ENCODE measurements at regions not wholly inside any gene's neighbourhood (a gene's known extent, or its start where the extent isn't known, plus 50 kb on each side); places are given as distances from the start of the nearest gene placed in this dataset.
"Not testable (repeated sequence)": the region's sequence is repeated elsewhere in the genome, so short reads cannot be mapped to it uniquely, and the experiment has no call there.

- no peak for DNase-seq (ENCODE audit: low read depth in 2 of 2)
Observed at GRCh38 chr22:48627966-48628365, 1199.7 kb downstream of the BRD1 start.

- DNase-seq (ENCODE audit: low read depth in 2 of 2), result no peak
Observed at GRCh38 chr22:48627203-48627602, 1200.5 kb downstream of the BRD1 start.

GRCh38 chr22:48624401-48624800, 1203.3 kb downstream of the BRD1 start:
- DNase-seq (ENCODE audit: low read depth in 2 of 2), result no peak

- no peak for DNase-seq (ENCODE audit: low read depth in 2 of 2)
Observed at GRCh38 chr22:48622891-48623545, 1204.7 kb downstream of the BRD1 start.

GRCh38 chr22:48621085-48621484, 1206.6 kb downstream of the BRD1 start:
- no peak for DNase-seq (ENCODE audit: low read depth in 2 of 2)

GRCh38 chr22:48620460-48620859, 1207.2 kb downstream of the BRD1 start:
- not testable (repeated sequence) for DNase-seq (ENCODE audit: low read depth in 2 of 2)

- no peak for DNase-seq (ENCODE audit: low read depth in 2 of 2)
Observed at GRCh38 chr22:48619721-48620120, 1208.0 kb downstream of the BRD1 start.

GRCh38 chr22:48618326-48618725, 1209.3 kb downstream of the BRD1 start:
- DNase-seq (ENCODE audit: low read depth in 2 of 2), result no peak

- no peak for DNase-seq (ENCODE audit: low read depth in 2 of 2)
Observed at GRCh38 chr22:48616656-48617055, 1211.0 kb downstream of the BRD1 start.

- no peak for DNase-seq (ENCODE audit: low read depth in 2 of 2)
Observed at GRCh38 chr22:48615171-48616008, 1212.3 kb downstream of the BRD1 start.

GRCh38 chr22:48613566-48614200, 1214.0 kb downstream of the BRD1 start:
- no peak for DNase-seq (ENCODE audit: low read depth in 2 of 2)

- DNase-seq (ENCODE audit: low read depth in 2 of 2), result no peak
Observed at GRCh38 chr22:48612077-48612995, 1215.3 kb downstream of the BRD1 start.

- DNase-seq (ENCODE audit: low read depth in 2 of 2), result no peak
Observed at GRCh38 chr22:48609279-48609865, 1218.3 kb downstream of the BRD1 start.

- no peak for DNase-seq (ENCODE audit: low read depth in 2 of 2)
Observed at GRCh38 chr22:48607901-48608662, 1219.6 kb downstream of the BRD1 start.

- no peak for DNase-seq (ENCODE audit: low read depth in 2 of 2)
Observed at GRCh38 chr22:48606684-48607307, 1220.9 kb downstream of the BRD1 start.

- DNase-seq (ENCODE audit: low read depth in 2 of 2), result no peak
Observed at GRCh38 chr22:48605856-48606481, 1221.7 kb downstream of the BRD1 start.

GRCh38 chr22:48605125-48605524, 1222.5 kb downstream of the BRD1 start:
- DNase-seq (ENCODE audit: low read depth in 2 of 2), result no peak

- DNase-seq (ENCODE audit: low read depth in 2 of 2), result no peak
Observed at GRCh38 chr22:48603621-48604320, 1223.9 kb downstream of the BRD1 start.
